Natural killer cell (primary cell): ENCODE measurements at regions not wholly inside any gene's neighbourhood (a gene's known extent, or its start where the extent isn't known, plus 50 kb on each side); places are given as distances from the start of the nearest gene placed in this dataset.

ENCODE experiments used
- ATAC-seq, 3 donors: fragments of 150-1000 bp in 2 of 3; fragments of 200-7000 bp in 1 of 3; cut with Tn5 transposase; 1 replicate in 1 of 3; 2 replicates in 2 of 3; pipeline ENCODE4 v1.10.0; 2021; ENCODE audit warnings: mild to moderate bottlenecking in 2 of 3, moderate library complexity in 2 of 3
- DNase-seq, 2 donors: peaks; one replicate each; pipeline versions ENCODE4 v3.0.0 to v3.0.0-alpha.2; 2013 to 2021; ENCODE audit warnings: mixed read lengths in 1 of 2
- H3K27ac ChIP-seq: one replicate; pipeline ENCODE4 v1.5.1; 2013; ENCODE audit warnings: mild to moderate bottlenecking, low read length
- H3K27me3 ChIP-seq: one replicate; pipeline ENCODE4 v1.6.1; 2013; ENCODE audit warnings: low read length; ENCODE audit not compliant: control insufficient read depth, insufficient read depth
- H3K36me3 ChIP-seq: one replicate; pipeline ENCODE4 v1.6.1; 2013; ENCODE audit warnings: low read length; ENCODE audit not compliant: control insufficient read depth, insufficient read depth
- H3K4me1 ChIP-seq: one replicate; pipeline ENCODE4 v1.6.1; 2013; ENCODE audit warnings: low read length; ENCODE audit not compliant: control insufficient read depth, insufficient read depth
- H3K4me3 ChIP-seq: one replicate; pipeline ENCODE4 v1.5.1; 2013; ENCODE audit warnings: low read length
- H3K9me3 ChIP-seq: one replicate; pipeline ENCODE4 v1.6.1; 2013; ENCODE audit warnings: low read length; ENCODE audit not compliant: control insufficient read depth, insufficient read depth
- H3K27ac Mint-ChIP-seq, 2 donors: one replicate each; pipeline ENCODE4 v1.8.0; 2022; ENCODE audit warnings: mild to moderate bottlenecking in 2 of 2, mixed read lengths in 2 of 2, moderate library complexity in 1 of 2
- H3K27me3 Mint-ChIP-seq, 2 donors: one replicate each; pipeline ENCODE4 v1.8.0; 2022; ENCODE audit warnings: low read depth in 2 of 2, mixed read lengths in 2 of 2
- H3K36me3 Mint-ChIP-seq: one replicate; pipeline ENCODE4 v1.8.0; 2022; ENCODE audit warnings: mixed read lengths
- H3K4me1 Mint-ChIP-seq, 2 donors: one replicate each; pipeline ENCODE4 v1.8.0; 2022; ENCODE audit warnings: mixed read lengths in 2 of 2
- H3K4me3 Mint-ChIP-seq: one replicate; pipeline ENCODE4 v1.8.0; 2022; ENCODE audit warnings: mild to moderate bottlenecking, moderate library complexity, mixed read lengths
- H3K9me3 Mint-ChIP-seq, 2 donors: one replicate each; pipeline ENCODE4 v1.8.0; 2022; ENCODE audit warnings: mixed read lengths in 2 of 2
- CTCF ChIP-seq: fragments of 200-600 bp; IDR thresholded peaks from one replicate; pipeline ENCODE4 v1.8.0; 2022; ENCODE audit warnings: antibody characterized with exemption
- WGBS: methylation state at CpG from one replicate; pipeline ENCODE4 v1.1.7; 2013; ENCODE audit warnings: missing lambda C conversion rate; ENCODE audit not compliant: insufficient coverage; 5-methylcytosine and 5-hydroxymethylcytosine counted together
- intact Hi-C: fragments of 100-400 bp; cut with micrococcal nuclease; formaldehyde crosslinking; loops from one replicate; pipeline ENCODE4 v1.14.2; 2022

- no peaks in the 10 kb centered on the region for H3K9me3 ChIP-seq
- no peak overlapping the region for H3K27ac ChIP-seq
- Mint-ChIP-seq H3K9me3 (no peaks in the 10 kb centered on the region), H3K4me3 (no peak overlapping the region), H3K27me3 (peaks cover 0 to 4% of the 10 kb centered on the region in 2 donors), H3K27ac (no peak overlapping the region), H3K36me3 (no peaks in the 10 kb centered on the region), H3K4me1 (no peaks in the 10 kb centered on the region)
- H3K27me3 ChIP-seq: no peaks in the 10 kb centered on the region
- no peaks in the 10 kb centered on the region for H3K36me3 ChIP-seq
- TF ChIP-seq CTCF: no peak
- ATAC-seq: no peak
- no CpG with 5 or more reads among the region's 1 CpG for WGBS
- intact Hi-C loops: no loop called here
- no peak overlapping the region for H3K4me3 ChIP-seq
- no peaks in the 10 kb centered on the region for H3K4me1 ChIP-seq
- no peak for DNase-seq
Observed at GRCh38 chr3:178393146-178393545, 143.1 kb upstream of the KCNMB2 start.

DNA sequence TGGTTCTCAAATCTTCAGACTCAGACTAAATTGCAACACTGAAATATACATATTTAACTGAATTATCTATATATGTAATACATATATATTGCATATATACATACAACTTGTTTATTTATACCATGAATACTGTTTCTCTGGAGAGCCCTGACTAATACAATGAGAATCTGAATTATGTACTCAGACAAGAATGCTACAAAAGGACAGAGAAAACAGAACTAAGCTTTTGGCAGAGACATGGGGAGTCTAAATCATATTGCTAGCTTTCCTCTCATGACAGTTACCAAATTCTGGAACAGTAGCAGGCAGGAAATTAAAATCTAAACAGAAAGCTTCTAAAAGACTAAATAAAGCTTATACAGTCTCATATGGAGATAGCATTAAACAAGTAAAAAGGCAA lies 142.4 kb upstream of the KCNMB2 start:
- Histone ChIP-seq H3K4me1 (no peaks in the 10 kb centered on the region), H3K9me3 (no peaks in the 10 kb centered on the region), H3K4me3 (no peak overlapping the region), H3K27me3 (no peaks in the 10 kb centered on the region), H3K36me3 (no peaks in the 10 kb centered on the region), H3K27ac (no peak overlapping the region)
- no peak for DNase-seq
- ATAC-seq: no peak
- H3K27ac Mint-ChIP-seq: no peak overlapping the region
- TF ChIP-seq CTCF: no peak
- H3K9me3 Mint-ChIP-seq: no peaks in the 10 kb centered on the region
- no peak overlapping the region for H3K4me3 Mint-ChIP-seq
- H3K27me3 Mint-ChIP-seq: peaks cover 0 to 5% of the 10 kb centered on the region in 2 donors
- H3K4me1 Mint-ChIP-seq: no peaks in the 10 kb centered on the region
- intact Hi-C loops: no loop called here
- H3K36me3 Mint-ChIP-seq: no peaks in the 10 kb centered on the region

DNA sequence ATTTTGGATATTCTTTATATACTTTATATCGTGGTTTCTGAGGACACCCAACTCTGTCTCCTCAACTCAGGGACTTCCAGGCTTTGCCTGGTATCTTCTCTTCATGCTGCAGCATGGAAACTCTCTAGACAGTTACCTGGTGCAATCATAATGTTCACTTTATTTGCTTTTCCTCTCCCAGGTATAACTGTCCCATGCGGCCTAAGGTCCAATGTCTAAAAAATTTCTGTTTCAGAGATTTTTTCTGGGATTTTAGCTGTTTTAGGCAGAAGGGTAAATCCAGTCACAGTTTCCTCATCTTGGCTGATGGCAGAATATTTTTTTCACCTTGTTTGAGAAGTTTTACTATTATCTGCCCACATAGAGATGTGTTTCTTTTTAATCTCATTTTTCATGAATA lies 139.9 kb upstream of the KCNMB2 start:
- no peak for TF ChIP-seq CTCF
- H3K4me3 ChIP-seq: no peak overlapping the region

DNA sequence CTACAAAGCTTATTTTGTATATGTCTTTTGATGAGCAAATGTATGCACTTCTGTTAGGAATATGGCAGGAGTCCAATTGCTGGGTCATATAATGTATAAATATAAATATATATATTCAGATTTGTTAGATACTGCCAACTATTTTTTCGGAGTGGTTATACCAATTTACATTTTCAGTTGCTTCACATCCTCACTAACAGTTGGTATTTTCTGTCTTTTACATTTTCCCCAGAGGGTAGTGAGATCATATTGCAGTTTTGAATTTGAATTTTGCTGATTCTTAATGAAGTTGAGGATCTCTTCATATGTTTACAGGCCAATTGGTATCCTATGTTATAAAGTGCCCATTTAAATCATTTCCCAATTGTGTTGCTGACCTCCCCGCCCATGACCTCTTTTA lies 139.0 kb upstream of the KCNMB2 start:
- H3K36me3 Mint-ChIP-seq: no peaks in the 10 kb centered on the region
- H3K9me3 Mint-ChIP-seq: no peaks in the 10 kb centered on the region
- Histone ChIP-seq H3K9me3 (no peaks in the 10 kb centered on the region), H3K36me3 (no peaks in the 10 kb centered on the region), H3K27me3 (no peaks in the 10 kb centered on the region), H3K4me1 (no peaks in the 10 kb centered on the region), H3K27ac (no peak overlapping the region), H3K4me3 (no peak overlapping the region)
- no peaks in the 10 kb centered on the region for H3K4me1 Mint-ChIP-seq
- intact Hi-C loops: no loop called here
- H3K27me3 Mint-ChIP-seq: peaks cover 0 to 2% of the 10 kb centered on the region in 2 donors
- H3K27ac Mint-ChIP-seq: no peak overlapping the region
- no CpG with 5 or more reads among the region's 2 CpGs for WGBS
- ATAC-seq (no peak), DNase-seq (no peak)
- H3K4me3 Mint-ChIP-seq: no peak overlapping the region
- TF ChIP-seq CTCF: no peak

More for the DNA sequence above, 139.9 kb upstream of the KCNMB2 start:
- DNase-seq (no peak), ATAC-seq (no peak)
- no peak overlapping the region for H3K27ac Mint-ChIP-seq
- no peaks in the 10 kb centered on the region for H3K36me3 Mint-ChIP-seq
- H3K4me1 Mint-ChIP-seq: no peaks in the 10 kb centered on the region
- no peaks in the 10 kb centered on the region for H3K9me3 Mint-ChIP-seq
- no peaks in the 10 kb centered on the region for H3K36me3 ChIP-seq
- no peaks in the 10 kb centered on the region for H3K4me1 ChIP-seq
- H3K27ac ChIP-seq: no peak overlapping the region
- intact Hi-C loops: no loop called here
- no peaks in the 10 kb centered on the region for H3K27me3 ChIP-seq
- H3K9me3 ChIP-seq: no peaks in the 10 kb centered on the region
- 100% methylated on average over 1 of the region's 2 CpGs for WGBS
- no peak overlapping the region for H3K4me3 Mint-ChIP-seq
- peaks cover 0 to 2% of the 10 kb centered on the region in 2 donors for H3K27me3 Mint-ChIP-seq
